Brain microvascular endothelial cell (primary cell): ENCODE measurements at regions not wholly inside any gene's neighbourhood (a gene's known extent, or its start where the extent isn't known, plus 50 kb on each side); places are given as distances from the start of the nearest gene placed in this dataset.
"Not testable (repeated sequence)": the region's sequence is repeated elsewhere in the genome, so short reads cannot be mapped to it uniquely, and the experiment has no call there.

Experiments used
- DNase-seq: peaks from one replicate; pipeline ENCODE4 v3.0.0-alpha.2; 2020
- H3K27ac ChIP-seq: fragments of 250-450 bp; sonication (Bioruptor Pico); 2 replicates; pipeline ENCODE4 v1.5.1; 2020; ENCODE audit warnings: mild to moderate bottlenecking, moderate library complexity
- H3K27me3 ChIP-seq: fragments of 250-450 bp; sonication (Bioruptor Pico); replicated peaks from 2 replicates; pipeline ENCODE4 v1.5.1; 2020; ENCODE audit warnings: mild to moderate bottlenecking
- H3K36me3 ChIP-seq: fragments of 250-450 bp; sonication (Bioruptor Pico); replicated peaks from 2 replicates; pipeline ENCODE4 v1.5.1; 2020; ENCODE audit warnings: mild to moderate bottlenecking
- H3K4me3 ChIP-seq: 2 replicates; pipeline ENCODE4 v1.5.1; 2011; ENCODE audit warnings: low read depth, mild to moderate bottlenecking, control low read depth, low read length, moderate library complexity
- CTCF ChIP-seq: IDR thresholded peaks from 2 replicates; pipeline ENCODE4 v1.5.1; 2011; ENCODE audit warnings: low read depth, mild to moderate bottlenecking, moderate library complexity, low read length, control low read depth, inconsistent platforms; ENCODE audit errors: missing control alignments
- in situ Hi-C: cut with HindIII; loops from 2 replicates; pipeline ENCODE4 v1.10.0; 2017; ENCODE audit warnings: low sequenced_read_pairs, low pct_ligation_motif_present

- no peak overlapping the region for H3K4me3 ChIP-seq
- in situ Hi-C loops: no loop called here
- no peak for TF ChIP-seq CTCF
- no peak overlapping the region for H3K27ac ChIP-seq
- no peaks in the 10 kb centered on the region for H3K36me3 ChIP-seq
- no peaks in the 10 kb centered on the region for H3K27me3 ChIP-seq
- no peak for DNase-seq
Observed at GRCh38 chr4:100631281-100631968, 113.6 kb upstream of the EMCN start.

DNA sequence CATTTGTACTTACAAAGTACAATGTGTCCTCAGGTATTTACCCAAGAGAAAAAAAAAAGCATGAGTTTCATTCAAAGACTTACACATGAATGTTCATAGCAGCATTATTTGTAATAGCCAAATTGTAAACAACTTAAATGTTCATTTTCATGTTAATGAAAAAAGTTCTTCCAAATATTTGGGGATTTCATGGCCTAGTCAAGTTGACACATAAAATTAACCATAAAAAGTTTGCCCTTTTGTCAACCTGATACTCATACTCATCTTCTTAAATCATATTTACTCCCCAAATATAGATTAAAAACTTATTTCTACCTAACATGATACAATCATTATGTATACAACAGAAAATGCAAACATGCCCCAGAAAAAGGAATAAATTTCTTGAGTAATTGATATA is 112.5 kb upstream of the EMCN start:
- no peaks in the 10 kb centered on the region for H3K27me3 ChIP-seq
- H3K4me3 ChIP-seq: no peak overlapping the region
- no peak overlapping the region for H3K27ac ChIP-seq
- no peak for TF ChIP-seq CTCF
- no peaks in the 10 kb centered on the region for H3K36me3 ChIP-seq
- DNase-seq: no peak
- in situ Hi-C loops: no loop called here

DNA sequence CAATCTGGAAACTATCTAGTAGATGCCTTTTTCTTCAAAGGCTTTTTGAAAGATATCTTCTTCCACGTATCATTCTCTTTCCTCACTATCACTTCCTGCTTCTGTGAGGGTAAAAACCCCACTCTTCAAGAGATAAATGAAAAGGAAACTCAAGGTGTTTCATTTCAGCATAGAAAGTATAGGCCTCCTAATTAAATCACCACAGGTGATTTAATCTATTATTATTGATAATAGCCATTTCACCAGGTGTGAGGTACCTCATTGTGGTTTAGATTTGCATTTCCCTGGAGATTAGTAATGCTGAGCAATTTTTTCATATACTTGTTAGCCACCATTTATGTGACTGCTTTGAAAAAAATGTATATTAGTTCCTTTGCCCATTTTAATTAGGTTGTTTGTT is 92.0 kb upstream of the EMCN start:
- no peak for DNase-seq
- H3K36me3 ChIP-seq: no peaks in the 10 kb centered on the region
- H3K27me3 ChIP-seq: no peaks in the 10 kb centered on the region
- H3K27ac ChIP-seq: no peak overlapping the region
- no peak for TF ChIP-seq CTCF
- no peak overlapping the region for H3K4me3 ChIP-seq
- in situ Hi-C loops: no loop called here

GRCh38 chr4:100608651-100609050 is 90.8 kb upstream of the EMCN start:
- H3K4me3 ChIP-seq, in situ Hi-C loops, DNase-seq, H3K27ac ChIP-seq, H3K27me3 ChIP-seq, H3K36me3 ChIP-seq: not testable (repeated sequence)

DNA sequence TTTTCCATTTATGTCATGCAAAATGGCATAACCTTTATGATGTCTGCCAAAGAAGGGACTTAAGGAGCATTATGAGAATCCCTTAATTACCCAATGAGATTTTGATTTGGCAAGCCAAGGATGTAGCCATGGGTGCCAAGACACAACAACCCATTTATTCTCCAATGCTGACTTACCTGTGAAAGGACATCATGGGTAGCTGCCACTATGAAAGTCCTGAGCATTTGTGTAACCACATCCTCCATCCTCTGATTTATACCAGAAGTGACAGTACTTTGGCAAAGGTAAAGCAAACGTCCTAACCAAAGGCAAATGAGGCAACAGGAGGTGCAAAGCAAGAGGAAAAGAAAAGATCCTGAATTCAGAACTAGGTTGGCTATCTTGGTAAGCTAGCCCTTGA is 87.3 kb upstream of the EMCN start:
- Histone ChIP-seq H3K4me3 (no peak overlapping the region), H3K27ac (no peak overlapping the region), H3K27me3 (no peaks in the 10 kb centered on the region), H3K36me3 (no peaks in the 10 kb centered on the region)
- TF ChIP-seq CTCF: no peak
- in situ Hi-C loops: no loop called here
- DNase-seq: no peak

- no peak for TF ChIP-seq CTCF
- in situ Hi-C loops: no loop called here
- no peak overlapping the region for H3K27ac ChIP-seq
- H3K36me3 ChIP-seq: no peaks in the 10 kb centered on the region
- no peaks in the 10 kb centered on the region for H3K27me3 ChIP-seq
- H3K4me3 ChIP-seq: no peak overlapping the region
- DNase-seq: no peak
Observed at GRCh38 chr4:100593935-100594334, 76.1 kb upstream of the EMCN start.
